HG03439 (cell line): ENCODE measurements at regions not wholly inside any gene's neighbourhood (a gene's known extent, or its start where the extent isn't known, plus 50 kb on each side); places are given as distances from the start of the nearest gene placed in this dataset.

Experiments used
- ATAC-seq: cut with Tn5 transposase; IDR thresholded peaks from one replicate; pipeline ENCODE4 v1.9.1; 2021; ENCODE audit warnings: mild to moderate bottlenecking, moderate library complexity; ENCODE audit not compliant: unreplicated experiment

DNA sequence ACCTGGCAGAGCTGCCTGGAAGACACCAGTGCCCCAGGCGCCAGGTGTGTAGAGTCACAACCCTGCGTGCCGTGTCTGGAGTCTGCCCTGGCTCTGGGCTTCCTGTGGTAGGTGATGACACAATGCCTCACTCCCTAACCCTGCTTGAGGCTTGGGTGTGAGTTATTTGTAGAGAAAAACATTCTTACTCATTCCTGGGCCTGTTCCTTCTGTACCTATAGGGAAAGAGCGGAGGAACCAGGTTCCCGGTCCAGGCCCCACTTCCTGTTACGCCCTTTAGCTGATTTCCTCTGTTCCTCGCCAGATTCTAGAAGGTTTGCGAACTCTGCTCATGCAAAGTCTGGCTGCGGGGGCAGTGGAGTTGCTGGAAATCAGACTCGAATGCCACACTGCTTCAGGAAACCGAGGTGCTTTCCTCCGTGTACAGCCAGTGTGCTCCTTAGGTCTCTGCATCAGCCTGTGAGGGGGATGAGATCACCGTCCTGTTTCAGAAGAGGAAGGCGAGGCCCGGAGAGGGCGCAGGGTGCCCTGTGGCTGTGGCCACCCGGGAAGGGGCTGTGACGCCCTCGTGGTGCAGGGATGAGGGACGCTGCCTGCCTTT lies 67.1 kb upstream of the DUSP22 start:
- no peak for ATAC-seq

DNA sequence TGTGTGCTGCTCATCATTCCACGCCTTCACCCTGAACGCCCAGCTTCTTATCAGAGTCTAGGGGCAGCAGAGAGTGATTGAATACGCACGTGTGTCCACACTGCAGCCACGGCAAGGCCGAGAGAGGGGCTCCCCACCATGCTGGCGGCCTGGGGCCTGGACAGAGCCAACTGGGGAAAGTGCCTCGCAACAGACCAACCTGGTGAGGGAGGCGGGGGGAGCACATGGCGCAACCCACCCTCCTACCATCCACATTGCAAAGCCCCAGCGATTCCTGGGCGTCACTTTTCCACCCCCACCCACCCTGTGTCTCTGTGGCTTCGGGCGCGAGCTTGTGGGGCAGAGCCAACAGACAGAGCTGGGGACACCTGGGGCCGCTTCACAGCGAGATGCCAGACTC lies 66.4 kb upstream of the DUSP22 start:
- no peak for ATAC-seq

DNA sequence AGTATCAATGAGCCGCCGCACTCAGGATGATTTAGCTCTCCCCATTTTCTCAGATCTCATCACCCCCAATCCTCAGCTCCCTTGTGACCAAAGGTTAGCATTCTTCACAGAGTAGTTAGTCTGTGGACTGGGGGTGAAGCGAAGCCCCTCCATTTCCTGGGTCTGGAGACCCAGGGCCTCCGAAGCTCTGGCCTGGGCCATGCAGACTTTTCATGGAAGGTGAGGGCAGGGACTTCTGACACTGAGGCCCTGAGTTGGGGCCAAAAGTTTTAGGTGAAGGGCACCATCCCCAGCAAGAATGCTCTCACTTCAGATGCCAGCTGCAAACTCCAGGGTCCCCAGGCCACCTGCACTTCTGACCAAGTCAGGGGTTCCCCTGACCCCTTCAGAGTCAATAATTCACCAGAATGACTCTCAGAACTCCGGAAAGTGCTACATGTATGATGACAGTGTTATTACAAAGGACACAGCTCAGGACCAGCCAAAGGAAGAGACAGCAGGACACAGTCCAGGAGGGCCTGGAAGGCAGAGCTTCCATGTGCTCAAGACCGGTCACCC lies 65.7 kb upstream of the DUSP22 start:
- ATAC-seq, result no peak

DNA sequence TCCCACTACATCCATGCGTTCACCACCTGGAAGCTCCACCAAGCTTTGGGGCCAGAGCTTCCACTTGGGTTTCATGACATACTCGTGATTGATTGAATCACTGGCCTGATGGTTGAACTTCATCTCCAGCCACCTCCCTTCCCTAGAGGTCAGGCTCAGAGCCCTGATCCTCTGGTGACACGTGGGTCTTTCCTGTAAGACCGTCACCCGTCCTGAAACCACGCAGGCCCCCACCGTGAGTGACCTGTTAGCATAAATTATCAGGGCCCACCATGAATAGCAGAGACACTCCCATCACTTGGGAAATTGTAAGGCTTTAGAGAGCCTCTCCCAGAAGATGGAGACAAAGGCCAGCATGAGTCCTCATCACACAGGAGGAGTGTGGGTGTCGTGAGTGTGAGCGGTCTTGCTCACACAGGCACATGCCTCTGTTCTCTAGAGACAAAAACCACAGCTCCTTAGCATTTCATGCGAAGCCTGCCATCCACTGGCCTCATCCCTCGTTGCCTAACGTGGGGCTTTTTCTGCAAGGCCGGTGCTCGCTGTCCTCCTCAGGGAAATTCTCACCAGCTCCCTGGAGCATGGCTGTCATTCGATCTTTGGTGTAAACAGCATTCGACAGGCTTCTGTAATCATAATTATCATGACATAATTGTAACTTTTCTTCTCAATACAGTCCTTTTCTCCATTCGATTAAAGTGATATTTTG lies 65.1 kb upstream of the DUSP22 start:
- peak; percentile 37 for ATAC-seq

DNA sequence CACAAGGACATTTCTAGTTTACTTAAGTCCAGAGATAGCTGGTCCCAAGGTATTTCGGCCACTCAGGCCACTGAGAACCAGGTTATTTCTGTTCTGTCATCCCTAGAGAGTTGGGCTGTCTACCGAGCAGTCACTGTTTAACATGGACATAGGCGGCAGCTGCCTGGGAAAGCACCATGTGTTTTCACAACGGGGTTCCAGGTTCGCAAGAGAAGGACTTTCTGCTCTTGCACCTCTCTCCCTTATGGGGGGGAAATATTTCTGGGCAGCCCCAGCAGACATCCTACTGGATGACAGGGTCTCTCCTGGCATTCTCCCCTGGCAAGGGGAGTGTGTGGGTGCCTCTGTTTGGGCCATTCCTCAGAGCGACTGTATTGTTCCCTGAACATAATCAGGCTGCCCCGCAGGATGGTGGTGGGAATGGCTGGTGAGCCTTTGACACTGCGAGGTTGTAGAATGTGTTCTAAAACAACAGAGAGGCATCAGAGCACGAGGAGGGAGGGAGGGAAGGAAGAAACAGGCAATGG lies 64.4 kb upstream of the DUSP22 start:
- ATAC-seq, result no peak

DNA sequence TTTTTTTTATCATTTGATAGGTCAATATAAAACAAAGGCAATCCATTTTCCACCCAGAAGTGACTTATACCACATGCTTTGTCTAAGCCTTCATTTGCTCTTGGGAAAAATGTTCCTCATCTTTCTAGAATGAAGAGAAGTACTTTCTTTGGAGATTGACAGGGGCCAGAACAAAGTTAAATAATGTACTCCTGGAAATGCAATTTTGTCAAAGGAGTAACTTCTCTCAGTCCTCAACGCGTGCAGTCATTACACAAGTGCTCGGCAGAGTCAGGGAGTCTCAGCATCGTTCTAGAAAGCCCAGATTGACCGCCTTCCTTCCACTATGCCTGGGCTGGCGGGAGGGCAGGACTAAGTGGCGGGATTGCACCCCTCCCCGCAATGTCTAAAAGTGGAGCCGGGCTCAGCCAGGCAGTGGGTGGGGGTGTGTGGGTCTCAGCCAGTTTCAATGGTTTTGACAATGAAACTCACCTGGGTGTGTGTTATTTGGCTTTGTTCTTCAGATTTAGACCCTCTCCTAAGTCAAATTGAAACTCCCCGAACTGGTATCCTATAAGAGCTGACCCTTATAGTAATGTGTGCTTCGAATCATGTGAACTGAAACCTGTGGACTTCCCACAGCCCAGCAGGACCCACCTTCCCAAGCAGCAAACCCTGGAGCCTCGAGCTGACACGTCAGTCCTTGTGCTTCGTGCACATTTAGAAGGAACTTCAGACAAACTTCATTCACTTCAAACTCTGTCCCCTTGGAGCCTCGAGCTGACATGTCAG lies 63.2 kb upstream of the DUSP22 start:
- ATAC-seq, result peak; percentile 25

DNA sequence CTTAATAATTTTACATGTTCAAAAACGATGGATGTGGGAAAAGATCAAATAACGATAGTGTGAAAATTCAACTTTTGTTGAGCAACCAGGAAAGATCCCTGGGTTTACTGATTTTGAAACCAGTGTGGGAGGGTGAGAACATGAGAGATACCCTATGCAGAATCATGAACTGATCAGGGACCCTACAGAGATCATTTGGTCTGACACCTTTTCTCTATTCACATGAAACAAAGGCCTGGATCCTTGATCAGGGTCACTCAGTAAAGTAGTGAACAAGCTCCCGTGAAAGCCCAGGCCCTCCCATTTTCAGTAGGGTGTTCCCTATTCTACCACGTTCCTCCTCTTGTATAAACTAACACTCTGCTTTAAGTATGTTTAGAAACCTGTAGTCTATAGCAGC lies 60.5 kb upstream of the DUSP22 start:
- no peak for ATAC-seq

DNA sequence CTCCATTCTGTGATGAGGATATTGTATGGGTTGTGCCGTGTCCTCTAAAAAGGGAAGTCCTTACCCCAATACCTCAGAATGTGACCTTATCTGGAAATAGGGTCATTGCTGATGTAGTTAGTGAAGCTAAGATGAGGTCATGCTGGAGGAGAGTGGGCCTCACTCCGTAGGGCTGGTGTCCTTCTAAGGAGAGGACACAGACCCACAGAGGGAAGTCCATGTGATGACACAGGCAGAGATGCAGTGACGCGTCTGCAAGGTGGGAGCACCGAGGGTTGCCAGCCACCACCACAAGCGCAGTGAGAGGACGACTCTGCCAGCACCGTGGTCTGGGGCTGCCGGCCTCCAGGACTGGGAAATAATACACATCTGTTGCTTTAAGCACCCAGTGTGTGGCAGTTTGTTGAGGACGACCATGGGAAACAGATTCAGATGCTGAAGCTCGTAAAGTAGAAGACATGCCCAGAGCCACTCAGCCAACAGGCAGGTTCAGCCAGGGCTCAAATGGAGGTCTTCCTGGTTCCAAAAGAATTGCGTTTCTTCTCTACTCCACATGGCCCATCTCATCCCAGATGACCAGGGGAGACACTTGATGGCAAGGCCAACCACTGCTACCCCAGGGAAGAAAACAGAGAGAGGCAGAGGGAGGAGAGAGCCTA lies 59.2 kb upstream of the DUSP22 start:
- no peak for ATAC-seq

DNA sequence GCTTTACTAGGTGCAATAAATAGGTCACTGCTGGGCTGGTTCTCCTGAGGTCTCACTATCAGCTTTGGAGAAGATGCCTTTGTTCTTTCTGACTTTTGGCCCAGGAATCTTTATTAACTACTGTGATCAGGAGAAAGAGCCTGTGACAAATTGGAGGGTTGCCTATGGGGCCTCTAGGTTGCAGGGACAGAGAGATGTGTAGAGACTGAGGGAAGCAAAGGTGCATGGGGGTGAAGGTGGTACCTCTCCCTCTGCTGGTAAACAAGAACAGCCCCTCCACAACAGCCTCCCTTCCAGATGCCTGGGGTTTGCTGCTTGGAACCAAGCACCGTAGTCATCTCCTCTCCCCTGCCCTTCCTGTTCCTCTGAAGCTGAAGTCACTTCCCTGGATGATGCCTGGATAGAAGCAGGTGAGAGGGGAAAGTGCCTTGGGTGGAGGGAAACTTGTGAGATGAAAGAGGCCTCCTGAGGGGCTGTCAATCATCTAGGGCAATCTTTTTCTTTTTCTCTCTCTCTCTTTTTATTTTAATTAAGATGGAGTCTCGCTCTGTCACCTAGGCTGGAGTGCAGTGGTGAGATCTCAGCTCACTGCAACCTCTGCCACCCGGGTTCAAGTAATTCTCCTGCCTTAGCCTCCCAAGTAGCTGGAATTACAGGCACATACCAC lies 57.4 kb upstream of the DUSP22 start:
- ATAC-seq, result no peak

DNA sequence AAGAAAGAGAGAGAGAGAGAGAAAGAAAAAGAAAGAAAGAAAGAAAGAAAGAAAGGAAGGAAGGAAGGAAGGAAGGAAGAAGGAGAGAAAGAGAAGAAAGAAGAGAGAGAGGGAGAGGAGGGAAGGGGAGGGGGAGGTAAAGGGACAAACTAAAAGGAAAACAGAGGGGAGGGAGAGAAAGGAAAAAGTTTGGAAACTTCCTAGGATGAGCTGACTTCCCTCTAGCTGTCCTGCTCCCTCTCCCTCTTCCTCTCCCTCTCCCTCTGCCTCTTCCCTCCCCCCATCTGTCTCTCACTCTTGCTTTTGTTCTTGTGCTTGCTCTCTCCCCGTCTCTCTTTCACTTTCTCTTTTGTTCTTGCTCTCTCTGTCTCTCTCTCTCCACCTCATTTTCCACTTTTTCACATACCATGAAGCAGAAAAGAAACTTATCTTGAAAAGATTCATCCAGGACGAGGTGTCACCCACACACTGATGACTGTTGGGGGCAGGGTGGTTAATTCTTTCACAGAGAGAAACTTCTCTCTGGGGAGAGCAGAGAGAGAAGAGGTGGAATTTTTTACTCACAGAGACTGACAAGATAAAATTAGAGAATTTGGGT lies 56.4 kb upstream of the DUSP22 start:
- peak; percentile 65 for ATAC-seq

DNA sequence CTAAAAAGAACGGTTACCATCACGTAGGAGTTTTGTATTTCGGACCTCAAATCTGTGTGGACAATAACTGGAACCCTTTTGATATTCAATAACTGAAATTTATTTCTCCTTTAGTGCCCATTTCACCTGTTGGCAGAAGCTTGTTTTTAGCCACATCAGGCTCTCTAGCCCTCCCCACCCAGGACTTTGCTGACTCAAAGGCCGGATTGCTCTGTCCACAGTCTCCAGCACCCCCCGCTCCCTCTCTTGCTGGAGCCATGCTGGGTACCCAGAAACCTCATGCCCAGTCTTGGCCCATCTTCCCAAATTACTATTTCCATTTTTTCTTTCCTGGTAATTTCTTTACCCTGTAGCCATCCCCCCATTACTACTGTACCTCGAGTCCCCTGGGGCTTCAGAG lies 55.8 kb upstream of the DUSP22 start:
- no peak for ATAC-seq

DNA sequence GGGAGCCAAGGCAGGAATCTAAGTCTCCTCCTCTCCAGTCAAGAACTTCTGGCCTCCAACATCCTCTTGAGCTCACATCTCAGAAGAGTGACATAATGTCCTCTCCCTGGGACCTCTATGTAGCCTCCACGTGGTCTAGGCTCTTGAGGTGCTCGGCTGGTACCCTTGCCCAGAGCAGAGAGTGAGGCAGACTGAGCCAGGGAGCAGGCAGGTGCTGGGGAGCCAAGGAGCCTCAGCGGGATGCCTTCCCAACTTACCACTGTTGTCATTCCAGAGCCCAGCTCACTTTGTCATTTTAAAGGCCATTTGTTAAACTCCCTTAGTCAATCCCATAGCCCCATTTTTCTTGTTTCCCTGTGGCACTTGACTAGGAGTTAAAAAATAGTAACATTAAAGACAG lies 52.1 kb upstream of the DUSP22 start:
- no peak for ATAC-seq

DNA sequence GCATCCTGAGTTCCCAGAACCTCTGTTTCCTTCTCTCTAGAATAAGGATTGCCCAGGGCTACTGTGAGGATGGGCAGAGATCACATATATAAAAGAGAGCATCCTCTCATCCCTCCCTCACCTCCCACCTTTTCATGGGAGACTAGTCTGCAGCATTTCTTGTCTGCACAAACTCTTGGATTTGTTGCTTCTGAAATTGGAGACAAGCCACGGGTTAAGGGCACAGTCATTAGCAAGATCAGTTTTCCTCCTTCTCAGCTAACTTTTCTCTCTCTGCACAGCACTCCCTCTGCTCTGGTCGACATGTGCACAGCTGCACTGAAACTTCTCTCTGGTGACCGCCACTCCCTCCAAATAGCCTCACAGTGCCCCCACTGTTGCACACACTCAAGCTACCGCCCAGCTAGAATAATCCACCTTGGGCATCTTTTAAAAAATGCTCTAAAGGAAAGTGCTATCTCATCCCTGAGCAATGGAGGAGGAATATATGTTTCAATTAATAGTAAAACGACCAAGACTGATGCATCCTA lies 50.9 kb upstream of the DUSP22 start:
- ATAC-seq, result no peak
